OCI-M1 (cell line): ENCODE measurements at regions not wholly inside any gene's neighbourhood (a gene's known extent, or its start where the extent isn't known, plus 50 kb on each side); places are given as distances from the start of the nearest gene placed in this dataset.

Source experiments
- DNase-seq: peaks from one replicate; lab custom pipeline; 2025; lab: John Stamatoyannopoulos, UW

GRCh38 chr3:117887031-117887430 is 1147.6 kb downstream of the IGSF11 start:
- DNase-seq: no peak

- peak; percentile 17 for DNase-seq
Measured at GRCh38 chr3:117887901-117888300, 1146.7 kb downstream of the IGSF11 start.

- no peak for DNase-seq
Measured at GRCh38 chr3:117892431-117892841, 1142.2 kb downstream of the IGSF11 start.

- no peak for DNase-seq
Measured at GRCh38 chr3:117893001-117893400, 1141.6 kb downstream of the IGSF11 start.

GRCh38 chr3:117893638-117894037 is 1141.0 kb downstream of the IGSF11 start:
- DNase-seq: no peak

GRCh38 chr3:117898722-117899522 is 1135.7 kb downstream of the IGSF11 start:
- DNase-seq: peak; percentile 38

GRCh38 chr3:117903226-117903625 is 1131.4 kb downstream of the IGSF11 start:
- DNase-seq: no peak

GRCh38 chr3:117910820-117911521 is 1123.7 kb downstream of the IGSF11 start:
- no peak for DNase-seq

GRCh38 chr3:117912352-117912751 is 1122.3 kb downstream of the IGSF11 start:
- no peak for DNase-seq

- no peak for DNase-seq
Measured at GRCh38 chr3:117914540-117915100, 1120.0 kb downstream of the IGSF11 start.

GRCh38 chr3:117916839-117917238 is 1117.8 kb downstream of the IGSF11 start:
- DNase-seq: no peak

- DNase-seq: no peak
Measured at GRCh38 chr3:117919621-117920020, 1115.0 kb downstream of the IGSF11 start.

GRCh38 chr3:117920253-117920898 is 1114.3 kb downstream of the IGSF11 start:
- DNase-seq: no peak

GRCh38 chr3:117921411-117921810 is 1113.2 kb downstream of the IGSF11 start:
- DNase-seq: no peak

GRCh38 chr3:117922039-117922438 is 1112.6 kb downstream of the IGSF11 start:
- DNase-seq: no peak

- DNase-seq: no peak
Measured at GRCh38 chr3:117926819-117927218, 1107.8 kb downstream of the IGSF11 start.

- no peak for DNase-seq
Measured at GRCh38 chr3:117927825-117928224, 1106.8 kb downstream of the IGSF11 start.

- DNase-seq: no peak
Measured at GRCh38 chr3:117928836-117929235, 1105.8 kb downstream of the IGSF11 start.

- DNase-seq: no peak
Measured at GRCh38 chr3:117932441-117932840, 1102.2 kb downstream of the IGSF11 start.

- DNase-seq: no peak
Measured at GRCh38 chr3:117936159-117936558, 1098.5 kb downstream of the IGSF11 start.

GRCh38 chr3:117938974-117939373 is 1095.7 kb downstream of the IGSF11 start:
- no peak for DNase-seq

GRCh38 chr3:117939425-117940027 is 1095.1 kb downstream of the IGSF11 start:
- DNase-seq: no peak
